ENCODE measurements at regions not wholly inside any gene's neighbourhood (a gene's known extent, or its start where the extent isn't known, plus 50 kb on each side); places are given as distances from the start of the nearest gene placed in this dataset.
A peak's percentile ranks its signal among the peaks of the same experiment; 100 is the strongest.

DNA sequence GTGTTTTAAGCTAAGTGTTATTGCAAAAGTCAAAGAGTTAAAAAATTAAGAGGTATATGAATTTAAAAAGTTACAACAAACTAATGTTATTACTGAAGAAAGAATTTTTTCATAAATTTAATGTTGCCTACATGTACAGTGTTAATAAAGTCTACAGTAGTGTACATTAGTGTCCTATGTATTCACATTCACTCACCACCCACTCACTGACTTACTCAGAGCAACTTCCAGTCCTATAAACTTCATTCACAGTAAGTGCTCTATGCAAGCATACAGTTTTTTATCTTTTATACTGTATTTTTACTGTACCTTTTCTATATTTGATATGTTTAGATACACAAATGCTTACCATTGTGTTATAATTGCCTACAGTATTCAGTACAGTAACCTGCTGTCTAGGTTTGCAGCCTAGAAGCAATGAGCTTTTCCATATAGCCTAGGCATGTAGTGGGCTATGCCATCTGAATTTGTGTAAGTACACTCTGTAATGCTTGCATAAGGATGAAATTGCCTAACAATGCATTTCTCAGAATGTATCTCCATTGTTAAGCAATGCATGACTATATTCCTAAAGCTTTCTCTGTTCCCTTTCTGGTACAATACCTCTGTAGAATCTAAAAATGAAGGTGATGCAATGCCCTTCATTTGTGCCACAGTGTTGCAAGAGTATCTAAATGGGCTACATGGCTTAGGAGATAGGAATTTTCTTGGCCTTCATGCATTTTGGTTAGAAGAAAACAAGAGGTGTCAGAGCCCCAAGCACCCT is 370.8 kb upstream of the NT5C1B start:
- H3K9me3 ChIP-seq (ENCODE audit: low read length), result no peaks in the 10 kb centered on the region
- H3K27ac ChIP-seq (ENCODE audit: extremely low read length, insufficient read depth, low read length), result no peak overlapping the region
- no peaks in the 10 kb centered on the region for H3K4me1 ChIP-seq (ENCODE audit: insufficient read depth, low read length)
- ChIA-PET POLR2A (no interaction called here), CTCF (ENCODE audit: low intra/inter-chr PET ratio, low total read pairs) (no interaction called here)
- no peaks in the 10 kb centered on the region for H3K36me3 ChIP-seq (replicated peaks in 1 of 2; ENCODE audit: control insufficient read depth in 1 of 2, insufficient read depth in 2 of 2, low read length in 2 of 2)
- TF ChIP-seq ATAD3A (CRISPR knock-in tag; IDR thresholded peaks at IDR 0.05) (no peak), CEBPB (IDR thresholded peaks at IDR 0.05; ENCODE audit: borderline replicate concordance, low read depth, low read length) (peak; percentile 69; the same call in 1 of the 2 replicates)
- no peaks in the 10 kb centered on the region for H3K27me3 ChIP-seq (ENCODE audit: control insufficient read depth in 1 of 2, insufficient read depth in 2 of 2, low read length in 2 of 2)
- in situ Hi-C loops (cut with HindIII; ENCODE audit: extremely low pct_ligation_motif_present, low pct_unique_long_range_greater_than_20kb), result no loop called here
- no peak overlapping the region for H3K9ac ChIP-seq (ENCODE audit: insufficient read depth, low read depth, low read length)
- no peaks in the 10 kb centered on the region for H3K79me2 ChIP-seq (ENCODE audit: insufficient read depth, low read length)
- no peak overlapping the region for H3K4me2 ChIP-seq (ENCODE audit: low read depth, low read length)
- no TSS peak for BruUV-seq (replicated peaks)
- H3K4me3 ChIP-seq (replicated peaks in 1 of 3; ENCODE audit: insufficient read depth in 1 of 3, low read depth in 2 of 3, low read length in 3 of 3), result no peak overlapping the region
- intact Hi-C loops (cut with micrococcal nuclease; ENCODE audit: unreplicated experiment), result no loop called here
- DNase-seq (ENCODE audit: low spot score), result no peak
- ATAC-seq, result no peak
- no peak overlapping the region for H2AFZ ChIP-seq (ENCODE audit: low read length)
- FAIRE-seq, result no peak
- H4K20me1 ChIP-seq (ENCODE audit: insufficient read depth, low read length), result no peaks in the 10 kb centered on the region

DNA sequence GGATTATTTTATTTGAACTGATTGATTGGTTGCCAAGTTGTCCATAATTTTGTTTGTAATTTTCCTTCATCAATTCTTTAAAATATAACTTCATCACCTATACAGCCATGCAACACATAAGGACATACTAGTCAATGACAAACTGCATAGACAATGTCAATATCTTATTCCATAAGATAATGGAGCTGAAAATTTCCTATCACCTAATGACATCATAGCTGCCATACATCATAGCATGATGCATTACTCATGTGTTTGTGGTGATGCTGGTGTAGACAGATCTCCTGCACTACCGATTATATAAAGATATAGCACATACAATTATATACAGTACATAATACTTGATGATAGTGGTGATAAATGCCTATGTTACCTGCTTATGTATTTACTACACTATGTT is 369.8 kb upstream of the NT5C1B start:
- no peaks in the 10 kb centered on the region for H3K36me3 ChIP-seq (replicated peaks in 1 of 2; ENCODE audit: control insufficient read depth in 1 of 2, insufficient read depth in 2 of 2, low read length in 2 of 2)
- ChIA-PET CTCF (ENCODE audit: low intra/inter-chr PET ratio, low total read pairs) (no interaction called here), POLR2A (no interaction called here)
- ATAC-seq (no peak), DNase-seq (ENCODE audit: low spot score) (no peak), FAIRE-seq (no peak)
- H3K4me3 ChIP-seq (replicated peaks in 1 of 3; ENCODE audit: insufficient read depth in 1 of 3, low read depth in 2 of 3, low read length in 3 of 3), result no peak overlapping the region
- H3K4me2 ChIP-seq (ENCODE audit: low read depth, low read length), result no peak overlapping the region
- no peak overlapping the region for H3K9ac ChIP-seq (ENCODE audit: insufficient read depth, low read depth, low read length)
- intact Hi-C loops (cut with micrococcal nuclease; ENCODE audit: unreplicated experiment), result no loop called here
- H3K9me3 ChIP-seq (ENCODE audit: low read length), result no peaks in the 10 kb centered on the region
- no peak for TF ChIP-seq ZNF180 (CRISPR knock-in tag; IDR thresholded peaks at IDR 0.05; ENCODE audit: borderline replicate concordance, low read depth)
- TF ChIP-seq ZNF841 (CRISPR knock-in tag; IDR thresholded peaks at IDR 0.05; ENCODE audit: borderline replicate concordance), result no peak
- peak; percentile 61 for TF ChIP-seq CREB1 (IDR thresholded peaks at IDR 0.05)
- no peak for TF ChIP-seq CREB1 (CRISPR knock-in tag; IDR thresholded peaks at IDR 0.05)
- TF ChIP-seq ATF7 (IDR thresholded peaks at IDR 0.05), result peak; percentile 71
- TF ChIP-seq ATF7 (CRISPR knock-in tag; IDR thresholded peaks at IDR 0.05), result no peak
- no peak overlapping the region for H2AFZ ChIP-seq (ENCODE audit: low read length)
- no TSS peak for BruUV-seq (replicated peaks)
- H3K4me1 ChIP-seq (ENCODE audit: insufficient read depth, low read length), result no peaks in the 10 kb centered on the region
- H3K27me3 ChIP-seq (ENCODE audit: control insufficient read depth in 1 of 2, insufficient read depth in 2 of 2, low read length in 2 of 2), result no peaks in the 10 kb centered on the region
- WGBS (ENCODE audit: low lambda C conversion rate), result 6% methylated on average over 1 of the region's 1 CpG
- no peaks in the 10 kb centered on the region for H3K79me2 ChIP-seq (ENCODE audit: insufficient read depth, low read length)
- no peaks in the 10 kb centered on the region for H4K20me1 ChIP-seq (ENCODE audit: insufficient read depth, low read length)
- in situ Hi-C loops (cut with HindIII; ENCODE audit: extremely low pct_ligation_motif_present, low pct_unique_long_range_greater_than_20kb), result no loop called here
- H3K27ac ChIP-seq (ENCODE audit: extremely low read length, insufficient read depth, low read length), result no peak overlapping the region
